ENCODE measurements at regions not wholly inside any gene's neighbourhood (a gene's known extent, or its start where the extent isn't known, plus 50 kb on each side); places are given as distances from the start of the nearest gene placed in this dataset.

DNA sequence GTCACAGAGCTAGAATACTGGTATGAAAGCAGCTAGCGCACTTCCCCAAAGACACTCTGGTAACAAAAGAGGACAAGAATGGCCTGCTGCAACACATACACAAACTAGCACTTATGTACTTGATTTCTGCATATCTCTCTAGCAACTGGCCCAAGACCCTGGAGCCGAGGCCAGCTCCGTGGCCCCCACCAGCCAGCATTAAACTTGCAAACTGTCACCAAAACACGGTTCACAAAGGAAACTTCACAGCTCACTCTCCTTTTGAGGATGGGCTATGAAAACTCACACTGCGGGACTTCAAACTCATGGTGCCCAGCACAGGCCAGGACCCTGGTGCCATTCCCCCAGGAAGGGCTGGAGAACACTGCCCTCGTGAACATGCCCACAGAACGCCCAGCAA, 115.9 kb upstream of the RPS6KA2 start:
- Histone ChIP-seq H3K36me3 (ENCODE audit: control insufficient read depth in 2 of 2, insufficient read depth in 1 of 2, low read length in 2 of 2) (no peaks in the 10 kb centered on the region), H3K9me3 (ENCODE audit: control insufficient read depth, insufficient read depth, low read depth, low read length) (no peaks in the 10 kb centered on the region), H3K4me3 (ENCODE audit: low read depth, low read length) (no peak overlapping the region), H3K4me1 (ENCODE audit: control insufficient read depth, insufficient read depth, low read length) (no peaks in the 10 kb centered on the region), H3K27ac (ENCODE audit: extremely low read depth, low read depth, low read length) (no peak overlapping the region)
- ChIA-PET POLR2A (no interaction called here), CTCF (interaction anchor here (1.5 kb wide), 1 partner anchor 399 kb away, joined by 3 read pairs; no protein-coding TSS in a partner anchor)
- TF ChIP-seq, protein P1, sequence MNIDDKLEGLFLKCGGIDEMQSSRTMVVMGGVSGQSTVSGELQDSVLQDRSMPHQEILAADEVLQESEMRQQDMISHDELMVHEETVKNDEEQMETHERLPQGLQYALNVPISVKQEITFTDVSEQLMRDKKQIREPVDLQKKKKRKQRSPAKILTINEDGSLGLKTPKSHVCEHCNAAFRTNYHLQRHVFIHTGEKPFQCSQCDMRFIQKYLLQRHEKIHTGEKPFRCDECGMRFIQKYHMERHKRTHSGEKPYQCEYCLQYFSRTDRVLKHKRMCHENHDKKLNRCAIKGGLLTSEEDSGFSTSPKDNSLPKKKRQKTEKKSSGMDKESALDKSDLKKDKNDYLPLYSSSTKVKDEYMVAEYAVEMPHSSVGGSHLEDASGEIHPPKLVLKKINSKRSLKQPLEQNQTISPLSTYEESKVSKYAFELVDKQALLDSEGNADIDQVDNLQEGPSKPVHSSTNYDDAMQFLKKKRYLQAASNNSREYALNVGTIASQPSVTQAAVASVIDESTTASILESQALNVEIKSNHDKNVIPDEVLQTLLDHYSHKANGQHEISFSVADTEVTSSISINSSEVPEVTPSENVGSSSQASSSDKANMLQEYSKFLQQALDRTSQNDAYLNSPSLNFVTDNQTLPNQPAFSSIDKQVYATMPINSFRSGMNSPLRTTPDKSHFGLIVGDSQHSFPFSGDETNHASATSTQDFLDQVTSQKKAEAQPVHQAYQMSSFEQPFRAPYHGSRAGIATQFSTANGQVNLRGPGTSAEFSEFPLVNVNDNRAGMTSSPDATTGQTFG (tag by site-specific recombination; IDR thresholded peaks at IDR 0.05; ENCODE audit: borderline replicate concordance): no peak
- TF ChIP-seq, protein P2, sequence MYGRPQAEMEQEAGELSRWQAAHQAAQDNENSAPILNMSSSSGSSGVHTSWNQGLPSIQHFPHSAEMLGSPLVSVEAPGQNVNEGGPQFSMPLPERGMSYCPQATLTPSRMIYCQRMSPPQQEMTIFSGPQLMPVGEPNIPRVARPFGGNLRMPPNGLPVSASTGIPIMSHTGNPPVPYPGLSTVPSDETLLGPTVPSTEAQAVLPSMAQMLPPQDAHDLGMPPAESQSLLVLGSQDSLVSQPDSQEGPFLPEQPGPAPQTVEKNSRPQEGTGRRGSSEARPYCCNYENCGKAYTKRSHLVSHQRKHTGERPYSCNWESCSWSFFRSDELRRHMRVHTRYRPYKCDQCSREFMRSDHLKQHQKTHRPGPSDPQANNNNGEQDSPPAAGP (tag by site-specific recombination; IDR thresholded peaks at IDR 0.05): no peak
- TF ChIP-seq ZNF529 (tag by site-specific recombination; IDR thresholded peaks at IDR 0.05; ENCODE audit: insufficient replicate concordance): no peak
- no peak for TF ChIP-seq ZFP69B (tag by site-specific recombination; IDR thresholded peaks at IDR 0.05)
- TF ChIP-seq ZEB2 (tag by site-specific recombination; IDR thresholded peaks at IDR 0.05): no peak
- TF ChIP-seq, protein P3, sequence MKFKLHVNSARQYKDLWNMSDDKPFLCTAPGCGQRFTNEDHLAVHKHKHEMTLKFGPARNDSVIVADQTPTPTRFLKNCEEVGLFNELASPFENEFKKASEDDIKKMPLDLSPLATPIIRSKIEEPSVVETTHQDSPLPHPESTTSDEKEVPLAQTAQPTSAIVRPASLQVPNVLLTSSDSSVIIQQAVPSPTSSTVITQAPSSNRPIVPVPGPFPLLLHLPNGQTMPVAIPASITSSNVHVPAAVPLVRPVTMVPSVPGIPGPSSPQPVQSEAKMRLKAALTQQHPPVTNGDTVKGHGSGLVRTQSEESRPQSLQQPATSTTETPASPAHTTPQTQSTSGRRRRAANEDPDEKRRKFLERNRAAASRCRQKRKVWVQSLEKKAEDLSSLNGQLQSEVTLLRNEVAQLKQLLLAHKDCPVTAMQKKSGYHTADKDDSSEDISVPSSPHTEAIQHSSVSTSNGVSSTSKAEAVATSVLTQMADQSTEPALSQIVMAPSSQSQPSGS (tag by site-specific recombination; IDR thresholded peaks at IDR 0.05; ENCODE audit: low read depth): no peak
- no peak for TF ChIP-seq OVOL3 (tag by site-specific recombination; IDR thresholded peaks at IDR 0.05)
- TF ChIP-seq ZNF510 (tag by site-specific recombination; IDR thresholded peaks at IDR 0.05; ENCODE audit: insufficient replicate concordance): no peak
- no peak for TF ChIP-seq ZNF211 (tag by site-specific recombination; IDR thresholded peaks at IDR 0.05; ENCODE audit: low read depth)
- TF ChIP-seq, protein P4, sequence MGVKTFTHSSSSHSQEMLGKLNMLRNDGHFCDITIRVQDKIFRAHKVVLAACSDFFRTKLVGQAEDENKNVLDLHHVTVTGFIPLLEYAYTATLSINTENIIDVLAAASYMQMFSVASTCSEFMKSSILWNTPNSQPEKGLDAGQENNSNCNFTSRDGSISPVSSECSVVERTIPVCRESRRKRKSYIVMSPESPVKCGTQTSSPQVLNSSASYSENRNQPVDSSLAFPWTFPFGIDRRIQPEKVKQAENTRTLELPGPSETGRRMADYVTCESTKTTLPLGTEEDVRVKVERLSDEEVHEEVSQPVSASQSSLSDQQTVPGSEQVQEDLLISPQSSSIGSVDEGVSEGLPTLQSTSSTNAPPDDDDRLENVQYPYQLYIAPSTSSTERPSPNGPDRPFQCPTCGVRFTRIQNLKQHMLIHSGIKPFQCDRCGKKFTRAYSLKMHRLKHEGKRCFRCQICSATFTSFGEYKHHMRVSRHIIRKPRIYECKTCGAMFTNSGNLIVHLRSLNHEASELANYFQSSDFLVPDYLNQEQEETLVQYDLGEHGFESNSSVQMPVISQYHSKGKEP (tag by site-specific recombination; IDR thresholded peaks at IDR 0.05): no peak
- no peak for TF ChIP-seq ZNF214 (tag by site-specific recombination; IDR thresholded peaks at IDR 0.05; ENCODE audit: borderline replicate concordance)
- no peak for TF ChIP-seq PRDM1 (tag by site-specific recombination; IDR thresholded peaks at IDR 0.05)
- no peak for TF ChIP-seq ZNF670 (tag by site-specific recombination; IDR thresholded peaks at IDR 0.05; ENCODE audit: low read depth)
- TF ChIP-seq MYNN (tag by site-specific recombination; IDR thresholded peaks at IDR 0.05; ENCODE audit: borderline replicate concordance): no peak
- TF ChIP-seq ZBTB17 (tag by site-specific recombination; IDR thresholded peaks at IDR 0.05): no peak

DNA sequence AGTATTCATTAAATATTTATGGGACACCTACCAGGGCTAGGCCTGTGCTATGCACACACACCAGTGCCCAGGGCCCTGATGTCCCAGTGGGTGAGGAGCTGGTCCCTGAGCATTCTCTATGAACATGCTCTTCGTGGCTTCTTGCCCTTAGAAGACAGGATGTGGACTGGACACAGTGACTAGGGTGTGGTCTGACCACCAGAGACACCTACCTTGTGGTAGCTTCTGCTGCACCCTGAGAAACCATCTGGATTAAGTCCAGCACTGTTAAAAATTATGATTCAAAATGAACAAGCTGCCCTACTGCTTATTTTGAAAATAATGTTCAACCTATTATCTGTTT, 112.9 kb upstream of the RPS6KA2 start:
- no peaks in the 10 kb centered on the region for H3K36me3 ChIP-seq (ENCODE audit: control insufficient read depth in 2 of 2, insufficient read depth in 1 of 2, low read length in 2 of 2)
- CTCF ChIA-PET: interaction anchor here (0.7 to 2.1 kb wide), 3 partner anchors 13 to 342 kb away, joined by 3 to 11 read pairs (median 3); no protein-coding TSS in a partner anchor
- H3K4me1 ChIP-seq (ENCODE audit: control insufficient read depth, insufficient read depth, low read length): no peaks in the 10 kb centered on the region
- no peaks in the 10 kb centered on the region for H3K9me3 ChIP-seq (ENCODE audit: control insufficient read depth, insufficient read depth, low read depth, low read length)
- POLR2A ChIA-PET: interaction anchor here (0.8 to 1.3 kb wide), 2 partner anchors 19 to 113 kb away, joined by 3 read pairs; partner anchors contain the start of gene RPS6KA2
- H3K4me3 ChIP-seq (ENCODE audit: low read depth, low read length): no peak overlapping the region
- no peak for TF ChIP-seq HOXC10 (CRISPR knock-in tag; IDR thresholded peaks at IDR 0.05)
- no peak for TF ChIP-seq ZNF701 (tag by site-specific recombination; IDR thresholded peaks at IDR 0.05)
- TF ChIP-seq ZNF629 (tag by site-specific recombination; IDR thresholded peaks at IDR 0.05): no peak
- H3K27ac ChIP-seq (ENCODE audit: extremely low read depth, low read depth, low read length): no peak overlapping the region

Measured in HEK293 (cell line).